ENCODE measurements at regions not wholly inside any gene's neighbourhood (a gene's known extent, or its start where the extent isn't known, plus 50 kb on each side); places are given as distances from the start of the nearest gene placed in this dataset.

DNA sequence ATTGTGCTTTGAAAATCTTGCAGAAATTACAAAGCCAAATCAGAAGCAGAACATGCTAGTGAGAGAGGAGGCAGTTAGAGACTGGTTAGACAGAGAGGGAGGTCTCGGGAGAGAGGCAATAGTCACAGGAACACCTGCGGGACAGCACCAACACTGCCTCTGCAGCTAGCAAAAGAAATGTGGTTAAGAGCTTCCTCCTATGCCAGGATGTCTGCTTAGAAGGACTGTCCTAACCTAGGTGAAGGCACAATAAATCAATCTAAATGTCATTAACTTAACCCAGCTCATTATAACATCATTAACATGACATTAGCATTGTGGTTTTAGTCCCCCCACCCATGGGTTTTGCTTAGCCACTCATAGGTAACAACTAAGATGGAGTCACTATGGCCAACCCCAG is 726.7 kb downstream of the PCDH18 start:
- no peaks in the 10 kb centered on the region for H3K27me3 ChIP-seq (ENCODE audit: control insufficient read depth, insufficient read depth, low read length)
- DNase-seq (ENCODE audit: low read depth, low spot score) (no peak), ATAC-seq (no peak)
- in situ Hi-C loops (cut with HindIII; ENCODE audit: low pct_unique_long_range_greater_than_20kb, low sequenced_read_pairs): no loop called here
- H3K27ac ChIP-seq (ENCODE audit: low read length): no peak overlapping the region
- no peaks in the 10 kb centered on the region for H3K9me3 ChIP-seq (ENCODE audit: control insufficient read depth, insufficient read depth, low read depth, low read length)
- no peak overlapping the region for H3K4me3 ChIP-seq (ENCODE audit: low read depth in 2 of 2, low read length in 2 of 2)
- intact Hi-C loops (cut with micrococcal nuclease; ENCODE audit: unreplicated experiment): no loop called here
- POLR2A ChIA-PET: no interaction called here
- TF ChIP-seq POLR2AphosphoS5 (IDR thresholded peaks at IDR 0.05; ENCODE audit: low read depth, low read length) (no peak), TCF7L2 (IDR thresholded peaks at IDR 0.05; ENCODE audit: low read depth, low read length) (no peak)
- TF ChIP-seq, protein P1, sequence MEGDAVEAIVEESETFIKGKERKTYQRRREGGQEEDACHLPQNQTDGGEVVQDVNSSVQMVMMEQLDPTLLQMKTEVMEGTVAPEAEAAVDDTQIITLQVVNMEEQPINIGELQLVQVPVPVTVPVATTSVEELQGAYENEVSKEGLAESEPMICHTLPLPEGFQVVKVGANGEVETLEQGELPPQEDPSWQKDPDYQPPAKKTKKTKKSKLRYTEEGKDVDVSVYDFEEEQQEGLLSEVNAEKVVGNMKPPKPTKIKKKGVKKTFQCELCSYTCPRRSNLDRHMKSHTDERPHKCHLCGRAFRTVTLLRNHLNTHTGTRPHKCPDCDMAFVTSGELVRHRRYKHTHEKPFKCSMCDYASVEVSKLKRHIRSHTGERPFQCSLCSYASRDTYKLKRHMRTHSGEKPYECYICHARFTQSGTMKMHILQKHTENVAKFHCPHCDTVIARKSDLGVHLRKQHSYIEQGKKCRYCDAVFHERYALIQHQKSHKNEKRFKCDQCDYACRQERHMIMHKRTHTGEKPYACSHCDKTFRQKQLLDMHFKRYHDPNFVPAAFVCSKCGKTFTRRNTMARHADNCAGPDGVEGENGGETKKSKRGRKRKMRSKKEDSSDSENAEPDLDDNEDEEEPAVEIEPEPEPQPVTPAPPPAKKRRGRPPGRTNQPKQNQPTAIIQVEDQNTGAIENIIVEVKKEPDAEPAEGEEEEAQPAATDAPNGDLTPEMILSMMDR (IDR thresholded peaks at IDR 0.05): no peak
- H3K36me3 ChIP-seq (ENCODE audit: control insufficient read depth, insufficient read depth, low read length): no peaks in the 10 kb centered on the region
- CTCF ChIA-PET: no interaction called here
- no TSS peak for BruUV-seq (replicated peaks)
- H3K4me1 ChIP-seq (ENCODE audit: control insufficient read depth, insufficient read depth, low read length): no peaks in the 10 kb centered on the region

DNA sequence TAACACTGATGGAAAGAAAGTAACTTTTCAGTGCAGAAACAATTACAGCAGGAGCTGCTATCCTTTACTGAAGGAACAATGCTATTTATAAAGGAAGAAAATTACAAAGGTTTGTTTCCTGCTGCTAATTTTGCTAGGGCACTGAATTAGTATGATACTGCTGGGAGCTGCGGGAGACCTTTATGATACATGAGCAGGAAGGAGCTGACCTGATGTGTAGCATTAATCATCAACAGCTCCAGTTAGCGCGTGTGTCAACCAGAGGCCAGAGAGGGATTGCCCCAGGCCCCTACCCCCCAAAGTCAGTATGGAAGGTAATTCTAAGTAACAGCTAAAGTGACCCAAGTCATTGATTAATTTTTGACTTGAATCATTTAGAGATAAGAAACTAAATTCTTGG is 728.9 kb downstream of the PCDH18 start:
- ChIA-PET CTCF (no interaction called here), POLR2A (no interaction called here)
- H3K27me3 ChIP-seq (ENCODE audit: control insufficient read depth, insufficient read depth, low read length): no peaks in the 10 kb centered on the region
- in situ Hi-C loops (cut with HindIII; ENCODE audit: low pct_unique_long_range_greater_than_20kb, low sequenced_read_pairs) (no loop called here), intact Hi-C loops (cut with micrococcal nuclease; ENCODE audit: unreplicated experiment) (no loop called here)
- H3K27ac ChIP-seq (ENCODE audit: low read length): no peak overlapping the region
- TF ChIP-seq POLR2AphosphoS5 (IDR thresholded peaks at IDR 0.05; ENCODE audit: low read depth, low read length): no peak
- TF ChIP-seq, protein P1 (IDR thresholded peaks at IDR 0.05): no peak
- TF ChIP-seq SIN3A (IDR thresholded peaks at IDR 0.05; ENCODE audit: borderline replicate concordance, insufficient read depth, low read depth, low read length): no peak
- no peak for TF ChIP-seq TCF7L2 (IDR thresholded peaks at IDR 0.05; ENCODE audit: low read depth, low read length)
- TF ChIP-seq, protein P2, sequence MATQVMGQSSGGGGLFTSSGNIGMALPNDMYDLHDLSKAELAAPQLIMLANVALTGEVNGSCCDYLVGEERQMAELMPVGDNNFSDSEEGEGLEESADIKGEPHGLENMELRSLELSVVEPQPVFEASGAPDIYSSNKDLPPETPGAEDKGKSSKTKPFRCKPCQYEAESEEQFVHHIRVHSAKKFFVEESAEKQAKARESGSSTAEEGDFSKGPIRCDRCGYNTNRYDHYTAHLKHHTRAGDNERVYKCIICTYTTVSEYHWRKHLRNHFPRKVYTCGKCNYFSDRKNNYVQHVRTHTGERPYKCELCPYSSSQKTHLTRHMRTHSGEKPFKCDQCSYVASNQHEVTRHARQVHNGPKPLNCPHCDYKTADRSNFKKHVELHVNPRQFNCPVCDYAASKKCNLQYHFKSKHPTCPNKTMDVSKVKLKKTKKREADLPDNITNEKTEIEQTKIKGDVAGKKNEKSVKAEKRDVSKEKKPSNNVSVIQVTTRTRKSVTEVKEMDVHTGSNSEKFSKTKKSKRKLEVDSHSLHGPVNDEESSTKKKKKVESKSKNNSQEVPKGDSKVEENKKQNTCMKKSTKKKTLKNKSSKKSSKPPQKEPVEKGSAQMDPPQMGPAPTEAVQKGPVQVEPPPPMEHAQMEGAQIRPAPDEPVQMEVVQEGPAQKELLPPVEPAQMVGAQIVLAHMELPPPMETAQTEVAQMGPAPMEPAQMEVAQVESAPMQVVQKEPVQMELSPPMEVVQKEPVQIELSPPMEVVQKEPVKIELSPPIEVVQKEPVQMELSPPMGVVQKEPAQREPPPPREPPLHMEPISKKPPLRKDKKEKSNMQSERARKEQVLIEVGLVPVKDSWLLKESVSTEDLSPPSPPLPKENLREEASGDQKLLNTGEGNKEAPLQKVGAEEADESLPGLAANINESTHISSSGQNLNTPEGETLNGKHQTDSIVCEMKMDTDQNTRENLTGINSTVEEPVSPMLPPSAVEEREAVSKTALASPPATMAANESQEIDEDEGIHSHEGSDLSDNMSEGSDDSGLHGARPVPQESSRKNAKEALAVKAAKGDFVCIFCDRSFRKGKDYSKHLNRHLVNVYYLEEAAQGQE (IDR thresholded peaks at IDR 0.05; ENCODE audit: insufficient read depth in 1 of 2, low read depth in 2 of 2, low read length in 1 of 2): no peak
- no TSS peak for BruUV-seq (replicated peaks)
- ATAC-seq: no peak
- no peaks in the 10 kb centered on the region for H3K9me3 ChIP-seq (ENCODE audit: control insufficient read depth, insufficient read depth, low read depth, low read length)
- no peak for DNase-seq (ENCODE audit: low read depth, low spot score)
- H3K36me3 ChIP-seq (ENCODE audit: control insufficient read depth, insufficient read depth, low read length): no peaks in the 10 kb centered on the region
- no peaks in the 10 kb centered on the region for H3K4me1 ChIP-seq (ENCODE audit: control insufficient read depth, insufficient read depth, low read length)
- H3K4me3 ChIP-seq (ENCODE audit: low read depth in 2 of 2, low read length in 2 of 2): no peak overlapping the region

DNA sequence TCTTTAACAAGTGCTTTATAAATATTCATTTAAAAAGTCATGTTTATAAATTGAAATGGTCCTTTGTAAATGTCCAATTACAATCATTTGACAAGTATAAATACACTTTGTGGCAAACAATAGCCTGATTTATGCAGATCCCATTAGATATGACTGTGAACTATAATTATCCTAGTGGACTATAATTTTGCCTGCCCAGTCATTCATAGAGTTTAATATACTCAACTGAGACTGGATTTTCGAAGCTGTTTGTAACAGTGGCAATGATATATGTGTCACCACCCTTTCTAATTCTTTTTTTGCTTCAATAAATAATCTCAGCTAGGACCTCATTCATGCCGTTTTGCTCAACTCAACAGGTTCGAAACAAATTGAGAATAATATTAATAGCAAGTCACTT is 732.0 kb downstream of the PCDH18 start:
- no peak overlapping the region for H3K4me3 ChIP-seq (ENCODE audit: low read depth in 2 of 2, low read length in 2 of 2)
- no peak overlapping the region for H3K27ac ChIP-seq (ENCODE audit: low read length)
- H3K36me3 ChIP-seq (ENCODE audit: control insufficient read depth, insufficient read depth, low read length): no peaks in the 10 kb centered on the region
- H3K27me3 ChIP-seq (ENCODE audit: control insufficient read depth, insufficient read depth, low read length): no peaks in the 10 kb centered on the region
- no peaks in the 10 kb centered on the region for H3K4me1 ChIP-seq (ENCODE audit: control insufficient read depth, insufficient read depth, low read length)
- ChIA-PET CTCF (no interaction called here), POLR2A (no interaction called here)
- in situ Hi-C loops (cut with HindIII; ENCODE audit: low pct_unique_long_range_greater_than_20kb, low sequenced_read_pairs): no loop called here
- ATAC-seq: no peak
- no peak for DNase-seq (ENCODE audit: low read depth, low spot score)
- no TSS peak for BruUV-seq (replicated peaks)
- intact Hi-C loops (cut with micrococcal nuclease; ENCODE audit: unreplicated experiment): no loop called here
- H3K9me3 ChIP-seq (ENCODE audit: control insufficient read depth, insufficient read depth, low read depth, low read length): no peaks in the 10 kb centered on the region
- no peak for TF ChIP-seq TCF7L2 (IDR thresholded peaks at IDR 0.05; ENCODE audit: low read depth, low read length)
- no peak for TF ChIP-seq SIN3A (IDR thresholded peaks at IDR 0.05; ENCODE audit: borderline replicate concordance, insufficient read depth, low read depth, low read length)
- TF ChIP-seq POLR2AphosphoS5 (IDR thresholded peaks at IDR 0.05; ENCODE audit: low read depth, low read length): no peak
- TF ChIP-seq, protein P1 (IDR thresholded peaks at IDR 0.05): no peak
- TF ChIP-seq, protein P2 (IDR thresholded peaks at IDR 0.05; ENCODE audit: insufficient read depth in 1 of 2, low read depth in 2 of 2, low read length in 1 of 2): no peak

Data from Panc1 (cell line).